ENCODE measurements at regions not wholly inside any gene's neighbourhood (a gene's known extent, or its start where the extent isn't known, plus 50 kb on each side); places are given as distances from the start of the nearest gene placed in this dataset.

DNA sequence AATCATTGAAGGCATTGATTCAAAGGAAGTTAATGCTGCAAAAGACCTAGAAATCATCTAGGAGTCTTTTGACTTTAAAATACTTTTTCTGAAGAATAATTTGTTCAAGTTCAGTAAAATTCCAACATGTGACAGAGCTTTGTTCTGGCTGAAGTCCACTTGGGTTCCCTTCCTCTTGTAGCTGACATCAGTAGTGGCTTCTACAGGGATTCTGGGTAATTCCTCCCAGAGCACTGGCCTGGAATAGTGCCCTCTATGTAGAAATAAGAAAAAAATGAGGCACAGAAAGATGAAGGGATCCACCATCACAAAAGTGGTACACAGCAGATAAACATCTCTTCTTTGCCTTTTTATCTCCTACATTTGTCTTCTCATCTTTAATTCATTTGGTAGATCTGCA lies 548.1 kb downstream of the LTN1 start:
- Histone ChIP-seq H3K79me2 (replicated peaks; ENCODE audit: insufficient read depth) (no peaks in the 10 kb centered on the region), H3F3A (replicated peaks; ENCODE audit: low read depth) (no peaks in the 10 kb centered on the region), H3K27me3 (ENCODE audit: insufficient read depth) (no peaks in the 10 kb centered on the region), H3K9me2 (ENCODE audit: insufficient read depth) (no peaks in the 10 kb centered on the region), H3K36me3 (ENCODE audit: insufficient read depth) (no peaks in the 10 kb centered on the region), H4K20me1 (replicated peaks; ENCODE audit: insufficient read depth) (no peaks in the 10 kb centered on the region), H3K4me2 (no peak overlapping the region), H3K4me1 (ENCODE audit: insufficient read depth) (no peaks in the 10 kb centered on the region), H3K27ac (ENCODE audit: low read depth) (no peak overlapping the region), H2AFZ (no peak overlapping the region), H3K4me3 (no peak overlapping the region)
- Mint-ChIP-seq H3K4me1 (no peaks in the 10 kb centered on the region), H3K9me3 (0 out of 3 replicates have a peak, but pooled peaks cover 4% of the 10 kb centered on the region), H3K36me3 (ENCODE audit: low read depth) (no peaks in the 10 kb centered on the region), H3K27me3 (ENCODE audit: insufficient read depth, low read depth, poor library complexity) (no peaks in the 10 kb centered on the region), H3K4me3 (no peak overlapping the region), H3K27ac (no peak overlapping the region)
- TF ChIP-seq ZNF331 (CRISPR knock-in tag; IDR thresholded peaks at IDR 0.05; ENCODE audit: low read depth), result no peak
- no peak for TF ChIP-seq ETS1 (IDR thresholded peaks at IDR 0.05)
- no peak for TF ChIP-seq CREB1 (CRISPR knock-in tag; IDR thresholded peaks at IDR 0.05; ENCODE audit: low read depth)
- TF ChIP-seq, protein P1, sequence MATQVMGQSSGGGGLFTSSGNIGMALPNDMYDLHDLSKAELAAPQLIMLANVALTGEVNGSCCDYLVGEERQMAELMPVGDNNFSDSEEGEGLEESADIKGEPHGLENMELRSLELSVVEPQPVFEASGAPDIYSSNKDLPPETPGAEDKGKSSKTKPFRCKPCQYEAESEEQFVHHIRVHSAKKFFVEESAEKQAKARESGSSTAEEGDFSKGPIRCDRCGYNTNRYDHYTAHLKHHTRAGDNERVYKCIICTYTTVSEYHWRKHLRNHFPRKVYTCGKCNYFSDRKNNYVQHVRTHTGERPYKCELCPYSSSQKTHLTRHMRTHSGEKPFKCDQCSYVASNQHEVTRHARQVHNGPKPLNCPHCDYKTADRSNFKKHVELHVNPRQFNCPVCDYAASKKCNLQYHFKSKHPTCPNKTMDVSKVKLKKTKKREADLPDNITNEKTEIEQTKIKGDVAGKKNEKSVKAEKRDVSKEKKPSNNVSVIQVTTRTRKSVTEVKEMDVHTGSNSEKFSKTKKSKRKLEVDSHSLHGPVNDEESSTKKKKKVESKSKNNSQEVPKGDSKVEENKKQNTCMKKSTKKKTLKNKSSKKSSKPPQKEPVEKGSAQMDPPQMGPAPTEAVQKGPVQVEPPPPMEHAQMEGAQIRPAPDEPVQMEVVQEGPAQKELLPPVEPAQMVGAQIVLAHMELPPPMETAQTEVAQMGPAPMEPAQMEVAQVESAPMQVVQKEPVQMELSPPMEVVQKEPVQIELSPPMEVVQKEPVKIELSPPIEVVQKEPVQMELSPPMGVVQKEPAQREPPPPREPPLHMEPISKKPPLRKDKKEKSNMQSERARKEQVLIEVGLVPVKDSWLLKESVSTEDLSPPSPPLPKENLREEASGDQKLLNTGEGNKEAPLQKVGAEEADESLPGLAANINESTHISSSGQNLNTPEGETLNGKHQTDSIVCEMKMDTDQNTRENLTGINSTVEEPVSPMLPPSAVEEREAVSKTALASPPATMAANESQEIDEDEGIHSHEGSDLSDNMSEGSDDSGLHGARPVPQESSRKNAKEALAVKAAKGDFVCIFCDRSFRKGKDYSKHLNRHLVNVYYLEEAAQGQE (IDR thresholded peaks at IDR 0.05; ENCODE audit: unreplicated experiment), result no peak
- TF ChIP-seq POLR2AphosphoS5 (IDR thresholded peaks at IDR 0.05; ENCODE audit: low read depth), result no peak
- TF ChIP-seq JUNB (IDR thresholded peaks at IDR 0.05; ENCODE audit: unreplicated experiment), result no peak
- no peak for TF ChIP-seq EZH2 (IDR thresholded peaks at IDR 0.05; ENCODE audit: low read depth, unreplicated experiment)
- TF ChIP-seq CTCF (conservative IDR thresholded peaks at IDR 0.05; ENCODE audit: low read depth in 2 of 2), result no peak
- TF ChIP-seq EZH2phosphoT487 (IDR thresholded peaks at IDR 0.05; ENCODE audit: unreplicated experiment), result no peak
- TF ChIP-seq STAT1 (IDR thresholded peaks at IDR 0.05; ENCODE audit: unreplicated experiment), result no peak
- TF ChIP-seq NANOG (IDR thresholded peaks at IDR 0.05; ENCODE audit: borderline replicate concordance), result no peak
- TF ChIP-seq, protein P2, sequence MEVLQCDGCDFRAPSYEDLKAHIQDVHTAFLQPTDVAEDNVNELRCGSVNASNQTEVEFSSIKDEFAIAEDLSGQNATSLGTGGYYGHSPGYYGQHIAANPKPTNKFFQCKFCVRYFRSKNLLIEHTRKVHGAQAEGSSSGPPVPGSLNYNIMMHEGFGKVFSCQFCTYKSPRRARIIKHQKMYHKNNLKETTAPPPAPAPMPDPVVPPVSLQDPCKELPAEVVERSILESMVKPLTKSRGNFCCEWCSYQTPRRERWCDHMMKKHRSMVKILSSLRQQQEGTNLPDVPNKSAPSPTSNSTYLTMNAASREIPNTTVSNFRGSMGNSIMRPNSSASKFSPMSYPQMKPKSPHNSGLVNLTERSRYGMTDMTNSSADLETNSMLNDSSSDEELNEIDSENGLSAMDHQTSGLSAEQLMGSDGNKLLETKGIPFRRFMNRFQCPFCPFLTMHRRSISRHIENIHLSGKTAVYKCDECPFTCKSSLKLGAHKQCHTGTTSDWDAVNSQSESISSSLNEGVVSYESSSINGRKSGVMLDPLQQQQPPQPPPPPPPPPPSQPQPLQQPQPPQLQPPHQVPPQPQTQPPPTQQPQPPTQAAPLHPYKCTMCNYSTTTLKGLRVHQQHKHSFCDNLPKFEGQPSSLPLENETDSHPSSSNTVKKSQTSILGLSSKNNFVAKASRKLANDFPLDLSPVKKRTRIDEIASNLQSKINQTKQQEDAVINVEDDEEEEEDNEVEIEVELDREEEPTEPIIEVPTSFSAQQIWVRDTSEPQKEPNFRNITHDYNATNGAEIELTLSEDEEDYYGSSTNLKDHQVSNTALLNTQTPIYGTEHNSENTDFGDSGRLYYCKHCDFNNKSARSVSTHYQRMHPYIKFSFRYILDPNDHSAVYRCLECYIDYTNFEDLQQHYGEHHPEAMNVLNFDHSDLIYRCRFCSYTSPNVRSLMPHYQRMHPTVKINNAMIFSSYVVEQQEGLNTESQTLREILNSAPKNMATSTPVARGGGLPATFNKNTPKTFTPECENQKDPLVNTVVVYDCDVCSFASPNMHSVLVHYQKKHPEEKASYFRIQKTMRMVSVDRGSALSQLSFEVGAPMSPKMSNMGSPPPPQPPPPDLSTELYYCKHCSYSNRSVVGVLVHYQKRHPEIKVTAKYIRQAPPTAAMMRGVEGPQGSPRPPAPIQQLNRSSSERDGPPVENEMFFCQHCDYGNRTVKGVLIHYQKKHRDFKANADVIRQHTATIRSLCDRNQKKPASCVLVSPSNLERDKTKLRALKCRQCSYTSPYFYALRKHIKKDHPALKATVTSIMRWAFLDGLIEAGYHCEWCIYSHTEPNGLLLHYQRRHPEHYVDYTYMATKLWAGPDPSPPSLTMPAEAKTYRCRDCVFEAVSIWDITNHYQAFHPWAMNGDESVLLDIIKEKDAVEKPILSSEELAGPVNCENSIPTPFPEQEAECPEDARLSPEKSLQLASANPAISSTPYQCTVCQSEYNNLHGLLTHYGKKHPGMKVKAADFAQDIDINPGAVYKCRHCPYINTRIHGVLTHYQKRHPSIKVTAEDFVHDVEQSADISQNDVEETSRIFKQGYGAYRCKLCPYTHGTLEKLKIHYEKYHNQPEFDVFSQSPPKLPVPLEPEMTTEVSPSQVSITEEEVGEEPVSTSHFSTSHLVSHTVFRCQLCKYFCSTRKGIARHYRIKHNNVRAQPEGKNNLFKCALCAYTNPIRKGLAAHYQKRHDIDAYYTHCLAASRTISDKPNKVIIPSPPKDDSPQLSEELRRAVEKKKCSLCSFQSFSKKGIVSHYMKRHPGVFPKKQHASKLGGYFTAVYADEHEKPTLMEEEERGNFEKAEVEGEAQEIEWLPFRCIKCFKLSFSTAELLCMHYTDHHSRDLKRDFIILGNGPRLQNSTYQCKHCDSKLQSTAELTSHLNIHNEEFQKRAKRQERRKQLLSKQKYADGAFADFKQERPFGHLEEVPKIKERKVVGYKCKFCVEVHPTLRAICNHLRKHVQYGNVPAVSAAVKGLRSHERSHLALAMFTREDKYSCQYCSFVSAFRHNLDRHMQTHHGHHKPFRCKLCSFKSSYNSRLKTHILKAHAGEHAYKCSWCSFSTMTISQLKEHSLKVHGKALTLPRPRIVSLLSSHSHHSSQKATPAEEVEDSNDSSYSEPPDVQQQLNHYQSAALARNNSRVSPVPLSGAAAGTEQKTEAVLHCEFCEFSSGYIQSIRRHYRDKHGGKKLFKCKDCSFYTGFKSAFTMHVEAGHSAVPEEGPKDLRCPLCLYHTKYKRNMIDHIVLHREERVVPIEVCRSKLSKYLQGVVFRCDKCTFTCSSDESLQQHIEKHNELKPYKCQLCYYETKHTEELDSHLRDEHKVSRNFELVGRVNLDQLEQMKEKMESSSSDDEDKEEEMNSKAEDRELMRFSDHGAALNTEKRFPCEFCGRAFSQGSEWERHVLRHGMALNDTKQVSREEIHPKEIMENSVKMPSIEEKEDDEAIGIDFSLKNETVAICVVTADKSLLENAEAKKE (CRISPR knock-in tag; IDR thresholded peaks at IDR 0.05), result no peak
- TF ChIP-seq ZNF114 (CRISPR knock-in tag; IDR thresholded peaks at IDR 0.05), result no peak
- ATAC-seq (no peak), DNase-seq (ENCODE audit: low spot score) (no peak)

Data from GM23338 (cell line).